Astrocyte (in vitro differentiated cells and primary cell): ENCODE measurements at regions not wholly inside any gene's neighbourhood (a gene's known extent, or its start where the extent isn't known, plus 50 kb on each side); places are given as distances from the start of the nearest gene placed in this dataset.

Experiments
- EZH2 ChIP-seq: IDR thresholded peaks from 2 replicates; pipeline ENCODE4 v1.6.1; 2012; ENCODE audit warnings: mild to moderate bottlenecking, low read length, inconsistent platforms; ENCODE audit not compliant: insufficient read depth
- TF ChIP-seq, protein P1 (sequence below): IDR thresholded peaks from 2 replicates; pipeline ENCODE4 v1.5.1; 2011; ENCODE audit warnings: low read depth, mild to moderate bottlenecking, inconsistent platforms, low read length, moderate library complexity; ENCODE audit not compliant: insufficient read depth

DNA sequence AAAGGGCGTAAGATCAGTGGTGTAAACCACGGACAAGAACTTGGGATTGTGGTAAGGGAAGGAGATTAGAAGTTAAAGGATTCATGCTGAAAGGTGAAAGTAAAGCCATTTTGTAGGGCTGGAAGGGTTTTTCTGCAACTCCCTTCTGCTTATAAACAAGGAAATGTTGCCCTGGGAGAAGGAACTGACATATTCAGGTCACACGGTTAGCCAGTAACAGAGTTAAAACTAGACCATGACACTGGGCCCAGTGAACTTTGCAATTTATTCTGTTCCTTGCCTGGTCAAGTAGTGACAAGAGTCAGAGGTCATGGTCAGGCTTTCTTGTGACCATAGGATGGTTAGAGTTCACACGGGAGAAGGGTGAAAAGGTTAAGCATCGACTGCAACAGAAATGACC, 323.3 kb downstream of the DMRT2 start:
- TF ChIP-seq, protein P1, sequence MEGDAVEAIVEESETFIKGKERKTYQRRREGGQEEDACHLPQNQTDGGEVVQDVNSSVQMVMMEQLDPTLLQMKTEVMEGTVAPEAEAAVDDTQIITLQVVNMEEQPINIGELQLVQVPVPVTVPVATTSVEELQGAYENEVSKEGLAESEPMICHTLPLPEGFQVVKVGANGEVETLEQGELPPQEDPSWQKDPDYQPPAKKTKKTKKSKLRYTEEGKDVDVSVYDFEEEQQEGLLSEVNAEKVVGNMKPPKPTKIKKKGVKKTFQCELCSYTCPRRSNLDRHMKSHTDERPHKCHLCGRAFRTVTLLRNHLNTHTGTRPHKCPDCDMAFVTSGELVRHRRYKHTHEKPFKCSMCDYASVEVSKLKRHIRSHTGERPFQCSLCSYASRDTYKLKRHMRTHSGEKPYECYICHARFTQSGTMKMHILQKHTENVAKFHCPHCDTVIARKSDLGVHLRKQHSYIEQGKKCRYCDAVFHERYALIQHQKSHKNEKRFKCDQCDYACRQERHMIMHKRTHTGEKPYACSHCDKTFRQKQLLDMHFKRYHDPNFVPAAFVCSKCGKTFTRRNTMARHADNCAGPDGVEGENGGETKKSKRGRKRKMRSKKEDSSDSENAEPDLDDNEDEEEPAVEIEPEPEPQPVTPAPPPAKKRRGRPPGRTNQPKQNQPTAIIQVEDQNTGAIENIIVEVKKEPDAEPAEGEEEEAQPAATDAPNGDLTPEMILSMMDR, result no peak
- TF ChIP-seq EZH2, result no peak
